Hepatocyte (in vitro differentiated cells): ENCODE measurements at regions not wholly inside any gene's neighbourhood (a gene's known extent, or its start where the extent isn't known, plus 50 kb on each side); places are given as distances from the start of the nearest gene placed in this dataset.

ENCODE experiments used
- DNase-seq: peaks from one replicate; pipeline ENCODE4 v3.0.0-alpha.2; 2016; ENCODE audit warnings: low spot score
- H2AFZ ChIP-seq: fragments of 200-600 bp; sonication (generic); 2 replicates; pipeline ENCODE4 v1.6.0; 2016; ENCODE audit warnings: antibody characterized with exemption, mild to moderate bottlenecking
- H3K27ac ChIP-seq: fragments of 200-600 bp; sonication (generic); 2 replicates; pipeline ENCODE4 v1.5.1; 2016; ENCODE audit warnings: mild to moderate bottlenecking
- H3K27me3 ChIP-seq: fragments of 200-600 bp; sonication (generic); 2 replicates; pipeline ENCODE4 v1.6.1; 2016
- H3K36me3 ChIP-seq: fragments of 200-600 bp; sonication (generic); replicated peaks from 2 replicates; pipeline ENCODE4 v1.5.1; 2016; ENCODE audit warnings: low read depth; ENCODE audit not compliant: insufficient read depth
- H3K4me1 ChIP-seq: fragments of 200-600 bp; sonication (generic); 2 replicates; pipeline ENCODE4 v1.5.1; 2016; ENCODE audit warnings: mild to moderate bottlenecking, moderate library complexity; ENCODE audit not compliant: insufficient read depth
- H3K4me2 ChIP-seq: fragments of 200-600 bp; sonication (generic); 2 replicates; pipeline ENCODE4 v1.6.0; 2016
- H3K4me3 ChIP-seq: fragments of 200-600 bp; sonication (generic); 2 replicates; pipeline ENCODE4 v1.5.1; 2016; ENCODE audit warnings: mild to moderate bottlenecking
- H3K79me2 ChIP-seq: fragments of 200-600 bp; sonication (generic); 2 replicates; pipeline ENCODE4 v1.6.0; 2017; ENCODE audit warnings: mild to moderate bottlenecking
- H3K9me2 ChIP-seq: fragments of 200-600 bp; sonication (generic); replicated peaks from 2 replicates; pipeline ENCODE4 v1.6.0; 2017; ENCODE audit warnings: mild to moderate bottlenecking; ENCODE audit not compliant: insufficient read depth
- H3K9me3 ChIP-seq: fragments of 200-600 bp; sonication (generic); 2 replicates; pipeline ENCODE4 v1.5.1; 2016; ENCODE audit warnings: low read depth, mild to moderate bottlenecking
- H4K20me1 ChIP-seq: fragments of 200-600 bp; sonication (generic); 2 replicates; pipeline ENCODE4 v1.6.0; 2016; ENCODE audit warnings: mild to moderate bottlenecking; ENCODE audit not compliant: insufficient read depth, poor library complexity, severe bottlenecking
- EZH2 ChIP-seq: fragments of 200-600 bp; sonication (generic); IDR thresholded peaks from 2 replicates; pipeline ENCODE4 v1.6.1; 2016; ENCODE audit warnings: antibody characterized with exemption, mild to moderate bottlenecking, borderline replicate concordance
- EZH2phosphoT487 ChIP-seq: fragments of 200-600 bp; sonication (generic); IDR thresholded peaks from one replicate; pipeline ENCODE4 v1.6.1; 2018; ENCODE audit warnings: antibody characterized with exemption, mild to moderate bottlenecking, low read depth, moderate library complexity; ENCODE audit not compliant: unreplicated experiment, severe bottlenecking
- WGBS: methylation state at CpG from one replicate; pipeline ENCODE4 v1.1.6; 2016; ENCODE audit warnings: low lambda C conversion rate; ENCODE audit errors: missing lambda C conversion rate; 5-methylcytosine and 5-hydroxymethylcytosine counted together
- TF ChIP-seq, protein P1 (sequence below): fragments of 200-600 bp; sonication (generic); IDR thresholded peaks from 2 replicates; pipeline ENCODE4 v1.5.1; 2016; ENCODE audit warnings: antibody characterized with exemption, mild to moderate bottlenecking; ENCODE audit not compliant: poor library complexity

DNA sequence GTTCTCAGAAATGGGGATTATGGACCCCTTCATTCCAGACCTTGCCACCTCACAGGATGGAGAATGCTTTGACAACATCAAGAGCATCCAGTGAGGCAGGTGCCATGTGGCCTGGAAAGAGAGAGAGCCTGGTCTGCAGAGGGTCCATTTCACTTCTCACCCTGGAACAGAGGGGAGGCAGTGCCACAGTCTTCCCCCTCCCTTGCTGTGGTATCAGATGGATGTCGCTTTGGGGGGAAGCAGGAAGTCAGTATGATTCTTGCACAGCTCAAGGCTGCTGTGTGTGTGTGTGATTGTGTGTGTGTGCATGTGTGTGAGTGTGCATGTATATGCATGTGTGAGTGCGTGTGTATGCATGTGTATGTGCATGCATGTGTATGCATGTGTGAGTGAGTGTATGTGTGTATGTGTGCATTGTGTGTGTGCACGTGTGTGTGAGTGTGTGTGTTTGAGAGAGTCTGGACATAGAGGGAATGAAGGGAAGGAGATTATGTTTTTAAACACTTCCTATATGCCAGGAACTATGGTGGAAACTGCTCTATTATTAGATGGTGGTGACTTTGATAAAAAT, 328.6 kb upstream of the CLNK start:
- 94% methylated on average over 3 of the region's 3 CpGs for WGBS
- Histone ChIP-seq H3K4me1 (no peaks in the 10 kb centered on the region), H3K27me3 (no peaks in the 10 kb centered on the region), H2AFZ (no peak overlapping the region), H3K27ac (no peak overlapping the region), H3K36me3 (no peaks in the 10 kb centered on the region), H3K4me3 (no peak overlapping the region), H3K79me2 (no peaks in the 10 kb centered on the region), H3K9me3 (no peaks in the 10 kb centered on the region), H3K9me2 (no peaks in the 10 kb centered on the region), H3K4me2 (no peak overlapping the region), H4K20me1 (no peaks in the 10 kb centered on the region)
- DNase-seq = no peak
- TF ChIP-seq, protein P1, sequence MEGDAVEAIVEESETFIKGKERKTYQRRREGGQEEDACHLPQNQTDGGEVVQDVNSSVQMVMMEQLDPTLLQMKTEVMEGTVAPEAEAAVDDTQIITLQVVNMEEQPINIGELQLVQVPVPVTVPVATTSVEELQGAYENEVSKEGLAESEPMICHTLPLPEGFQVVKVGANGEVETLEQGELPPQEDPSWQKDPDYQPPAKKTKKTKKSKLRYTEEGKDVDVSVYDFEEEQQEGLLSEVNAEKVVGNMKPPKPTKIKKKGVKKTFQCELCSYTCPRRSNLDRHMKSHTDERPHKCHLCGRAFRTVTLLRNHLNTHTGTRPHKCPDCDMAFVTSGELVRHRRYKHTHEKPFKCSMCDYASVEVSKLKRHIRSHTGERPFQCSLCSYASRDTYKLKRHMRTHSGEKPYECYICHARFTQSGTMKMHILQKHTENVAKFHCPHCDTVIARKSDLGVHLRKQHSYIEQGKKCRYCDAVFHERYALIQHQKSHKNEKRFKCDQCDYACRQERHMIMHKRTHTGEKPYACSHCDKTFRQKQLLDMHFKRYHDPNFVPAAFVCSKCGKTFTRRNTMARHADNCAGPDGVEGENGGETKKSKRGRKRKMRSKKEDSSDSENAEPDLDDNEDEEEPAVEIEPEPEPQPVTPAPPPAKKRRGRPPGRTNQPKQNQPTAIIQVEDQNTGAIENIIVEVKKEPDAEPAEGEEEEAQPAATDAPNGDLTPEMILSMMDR = no peak
- TF ChIP-seq EZH2phosphoT487 = no peak
- no peak for TF ChIP-seq EZH2

GRCh38 chr4:11011249-11011648, 326.7 kb upstream of the CLNK start:
- H3K27me3 ChIP-seq = no peaks in the 10 kb centered on the region
- 68% methylated on average over 3 of the region's 3 CpGs for WGBS
- H3K36me3 ChIP-seq = no peaks in the 10 kb centered on the region
- no peak for DNase-seq
- no peaks in the 10 kb centered on the region for H4K20me1 ChIP-seq
- no peaks in the 10 kb centered on the region for H3K4me1 ChIP-seq
- H3K4me2 ChIP-seq = no peak overlapping the region
- no peak overlapping the region for H3K27ac ChIP-seq
- TF ChIP-seq EZH2phosphoT487 (no peak), EZH2 (no peak)
- TF ChIP-seq, protein P1 = no peak
- H2AFZ ChIP-seq = no peak overlapping the region
- H3K9me2 ChIP-seq = no peaks in the 10 kb centered on the region
- no peaks in the 10 kb centered on the region for H3K9me3 ChIP-seq
- H3K79me2 ChIP-seq = no peaks in the 10 kb centered on the region
- no peak overlapping the region for H3K4me3 ChIP-seq

- TF ChIP-seq EZH2phosphoT487 (no peak), EZH2 (no peak)
- TF ChIP-seq, protein P1 = no peak
- DNase-seq = no peak
- no peaks in the 10 kb centered on the region for H4K20me1 ChIP-seq
- H2AFZ ChIP-seq = no peak overlapping the region
- no peaks in the 10 kb centered on the region for H3K9me2 ChIP-seq
- no peaks in the 10 kb centered on the region for H3K27me3 ChIP-seq
- H3K4me3 ChIP-seq = no peak overlapping the region
- H3K36me3 ChIP-seq = no peaks in the 10 kb centered on the region
- H3K9me3 ChIP-seq = no peaks in the 10 kb centered on the region
- no peak overlapping the region for H3K4me2 ChIP-seq
- no peaks in the 10 kb centered on the region for H3K4me1 ChIP-seq
- H3K79me2 ChIP-seq = no peaks in the 10 kb centered on the region
- 95% methylated on average over 2 of the region's 2 CpGs for WGBS
- H3K27ac ChIP-seq = no peak overlapping the region
Observed at GRCh38 chr4:11010624-11011023, 326.1 kb upstream of the CLNK start.
